PC-9 (cell line): ENCODE measurements at regions not wholly inside any gene's neighbourhood (a gene's known extent, or its start where the extent isn't known, plus 50 kb on each side); places are given as distances from the start of the nearest gene placed in this dataset.

Experiments used
- EZH2 ChIP-seq: fragments of 200-600 bp; sonication (generic); IDR thresholded peaks from 2 replicates; pipeline ENCODE4 v1.8.0; 2017; ENCODE audit warnings: antibody characterized with exemption, low read depth
- TF ChIP-seq, protein P1 (sequence below): fragments of 200-600 bp; sonication (generic); conservative IDR thresholded peaks from 2 replicates; pipeline ENCODE4 v1.6.1; 2017; ENCODE audit warnings: mixed run types, antibody characterized with exemption, mild to moderate bottlenecking, moderate library complexity

DNA sequence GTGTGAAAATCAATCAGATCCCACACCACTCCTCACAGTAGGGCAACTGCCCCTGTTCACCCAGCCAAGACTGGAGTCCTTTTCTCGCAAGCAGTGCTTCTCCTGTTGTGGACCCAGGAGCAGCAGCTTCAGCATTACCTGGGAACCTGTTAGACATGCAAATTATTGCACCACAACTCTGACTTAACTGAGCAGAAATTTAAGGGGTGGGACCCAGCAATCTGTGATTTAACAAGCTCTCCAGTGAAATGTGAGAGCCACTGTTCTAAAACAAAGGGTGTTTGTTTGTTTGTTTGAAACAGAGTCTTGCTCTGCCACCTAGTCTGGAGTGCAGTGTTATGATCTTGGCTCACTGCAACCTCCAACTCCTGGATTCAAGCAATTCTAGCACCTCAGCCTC is 591.4 kb downstream of the SOX6 start:
- TF ChIP-seq, protein P1, sequence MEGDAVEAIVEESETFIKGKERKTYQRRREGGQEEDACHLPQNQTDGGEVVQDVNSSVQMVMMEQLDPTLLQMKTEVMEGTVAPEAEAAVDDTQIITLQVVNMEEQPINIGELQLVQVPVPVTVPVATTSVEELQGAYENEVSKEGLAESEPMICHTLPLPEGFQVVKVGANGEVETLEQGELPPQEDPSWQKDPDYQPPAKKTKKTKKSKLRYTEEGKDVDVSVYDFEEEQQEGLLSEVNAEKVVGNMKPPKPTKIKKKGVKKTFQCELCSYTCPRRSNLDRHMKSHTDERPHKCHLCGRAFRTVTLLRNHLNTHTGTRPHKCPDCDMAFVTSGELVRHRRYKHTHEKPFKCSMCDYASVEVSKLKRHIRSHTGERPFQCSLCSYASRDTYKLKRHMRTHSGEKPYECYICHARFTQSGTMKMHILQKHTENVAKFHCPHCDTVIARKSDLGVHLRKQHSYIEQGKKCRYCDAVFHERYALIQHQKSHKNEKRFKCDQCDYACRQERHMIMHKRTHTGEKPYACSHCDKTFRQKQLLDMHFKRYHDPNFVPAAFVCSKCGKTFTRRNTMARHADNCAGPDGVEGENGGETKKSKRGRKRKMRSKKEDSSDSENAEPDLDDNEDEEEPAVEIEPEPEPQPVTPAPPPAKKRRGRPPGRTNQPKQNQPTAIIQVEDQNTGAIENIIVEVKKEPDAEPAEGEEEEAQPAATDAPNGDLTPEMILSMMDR: no peak
- TF ChIP-seq EZH2: no peak
